SU-DHL-6 (cell line): ENCODE measurements at regions not wholly inside any gene's neighbourhood (a gene's known extent, or its start where the extent isn't known, plus 50 kb on each side); places are given as distances from the start of the nearest gene placed in this dataset.

Experiments used
- CTCF ChIP-seq: fragments of 200-600 bp; sonication (generic); IDR thresholded peaks from one replicate; pipeline ENCODE4 v1.5.1; 2017; ENCODE audit warnings: antibody characterized with exemption, mild to moderate bottlenecking, low read length, moderate library complexity; ENCODE audit not compliant: insufficient read depth, poor library complexity, severe bottlenecking
- EZH2phosphoT487 ChIP-seq: fragments of 200-600 bp; sonication (generic), shearing (Covaris generic); conservative IDR thresholded peaks from 2 replicates; pipeline ENCODE4 v1.6.1; 2018; ENCODE audit warnings: mild to moderate bottlenecking, antibody characterized with exemption, low read length, moderate library complexity, mixed read lengths

- TF ChIP-seq CTCF: no peak
- no peak for TF ChIP-seq EZH2phosphoT487
Measured at GRCh38 chr6:55958790-55959189, 83.4 kb upstream of the BMP5 start.
